ENCODE measurements at regions not wholly inside any gene's neighbourhood (a gene's known extent, or its start where the extent isn't known, plus 50 kb on each side); places are given as distances from the start of the nearest gene placed in this dataset.

GRCh38 chr15:80308002-80308401 lies 56.0 kb upstream of the CTXND1 start:
- TF ChIP-seq CTCF (conservative IDR thresholded peaks at IDR 0.05; ENCODE audit: low read depth in 2 of 2) (peak; percentile 59 to 80), REST (IDR thresholded peaks at IDR 0.05; ENCODE audit: unreplicated experiment) (no peak), EZH2 (IDR thresholded peaks at IDR 0.05; ENCODE audit: low read depth, unreplicated experiment) (no peak), CREB1 (CRISPR knock-in tag; IDR thresholded peaks at IDR 0.05; ENCODE audit: low read depth) (no peak)
